IMR-90 (cell line): ENCODE measurements at regions not wholly inside any gene's neighbourhood (a gene's known extent, or its start where the extent isn't known, plus 50 kb on each side); places are given as distances from the start of the nearest gene placed in this dataset.

Experiments used
- ATAC-seq: fragments of 200-7000 bp; cut with Tn5 transposase; 2 replicates; pipeline ENCODE4 v1.9.1; 2020; ENCODE audit warnings: low read depth, mild to moderate bottlenecking, moderate library complexity
- BruUV-seq: library from RNA; stranded (reverse); fragments of 400-500 nt; replicated peaks from 2 replicates; lab custom pipeline; 2021; lab: Mats Ljungman, UMichigan
- CTCF ChIA-PET: fragments of 300-600 bp; formaldehyde crosslinking; extraction: SDS; loops from one replicate; lab custom pipeline; 2021; ENCODE audit warnings: antibody characterized with exemption; lab: Yijun Ruan, JAX
- POLR2A ChIA-PET: fragments of 300-600 bp; sonication (Branson Sonifier 250); formaldehyde crosslinking; loops from one replicate; lab custom pipeline; 2022; ENCODE audit warnings: antibody characterized with exemption; ENCODE audit not compliant: unreplicated experiment; lab: Charles Lee
- DNase-seq: peaks from one replicate; pipeline ENCODE4 v3.0.0; 2013
- H2AFZ ChIP-seq: replicated peaks from 2 replicates; pipeline ENCODE3; 2013; ENCODE audit warnings: low read length, mild to moderate bottlenecking; ENCODE audit not compliant: poor library complexity
- H2AK5ac ChIP-seq: 2 replicates; pipeline ENCODE4 v1.6.1; 2013; ENCODE audit warnings: low read depth, low read length, inconsistent platforms
- H2AK9ac ChIP-seq: replicated peaks from 2 replicates; pipeline ENCODE3; 2013; ENCODE audit warnings: mild to moderate bottlenecking, low read depth, low read length, moderate library complexity; ENCODE audit not compliant: poor library complexity
- H2BK120ac ChIP-seq: 2 replicates; pipeline ENCODE4 v1.6.1; 2013; ENCODE audit warnings: low read depth, low read length, inconsistent platforms
- H2BK15ac ChIP-seq: 3 replicates; pipeline ENCODE4 v1.6.1; 2013; ENCODE audit warnings: low read depth, low read length, inconsistent platforms
- H2BK20ac ChIP-seq: 2 replicates; pipeline ENCODE4 v1.6.1; 2013; ENCODE audit warnings: low read depth, mild to moderate bottlenecking, inconsistent platforms, low read length, moderate library complexity
- H2BK5ac ChIP-seq: 2 replicates; pipeline ENCODE4 v1.6.1; 2013; ENCODE audit warnings: mild to moderate bottlenecking, low read depth, low read length, inconsistent platforms; ENCODE audit not compliant: poor library complexity, severe bottlenecking
- H3K14ac ChIP-seq: replicated peaks from 2 replicates; pipeline ENCODE4 v1.6.1; 2013; ENCODE audit warnings: low read depth, low read length, inconsistent platforms
- H3K18ac ChIP-seq: 2 replicates; pipeline ENCODE4 v1.6.1; 2013; ENCODE audit warnings: low read depth, low read length, control low read depth
- H3K23ac ChIP-seq: 2 replicates; pipeline ENCODE4 v1.6.1; 2013; ENCODE audit warnings: low read depth, low read length, inconsistent platforms
- H3K27ac ChIP-seq: 2 replicates; pipeline ENCODE4 v1.5.1; 2013; ENCODE audit warnings: mild to moderate bottlenecking, control low read depth, low read length; ENCODE audit not compliant: insufficient read depth
- H3K27me3 ChIP-seq: 2 replicates; pipeline ENCODE4 v1.6.1; 2013; ENCODE audit warnings: low read length; ENCODE audit not compliant: control insufficient read depth, insufficient read depth
- H3K36me3 ChIP-seq: 2 replicates; pipeline ENCODE4 v1.6.1; 2013; ENCODE audit warnings: low read length, mixed read lengths; ENCODE audit not compliant: control insufficient read depth, insufficient read depth
- H3K4ac ChIP-seq: 2 replicates; pipeline ENCODE4 v1.6.1; 2013; ENCODE audit warnings: low read depth, low read length, inconsistent platforms
- H3K4me1 ChIP-seq: 2 replicates; pipeline ENCODE4 v1.6.1; 2013; ENCODE audit warnings: low read length, mixed read lengths; ENCODE audit not compliant: control insufficient read depth, insufficient read depth
- H3K4me2 ChIP-seq: 2 replicates; pipeline ENCODE4 v1.6.1; 2013; ENCODE audit warnings: low read depth, mild to moderate bottlenecking, control low read depth, low read length, moderate library complexity
- H3K4me3 ChIP-seq: 2 replicates; pipeline ENCODE4 v1.5.1; 2013; ENCODE audit warnings: low read depth, mild to moderate bottlenecking, control low read depth, low read length, moderate library complexity; ENCODE audit not compliant: insufficient read depth
- H3K56ac ChIP-seq: 2 replicates; pipeline ENCODE4 v1.6.1; 2013; ENCODE audit warnings: low read length, inconsistent platforms; ENCODE audit not compliant: insufficient read depth; ENCODE audit errors: extremely low read depth
- H3K79me1 ChIP-seq, 2 experiments: 2 replicates each; pipeline ENCODE4 v1.6.1; 2013; ENCODE audit warnings: low read length in 2 of 2, inconsistent platforms in 1 of 2, low read depth in 1 of 2
- H3K9ac ChIP-seq: 2 replicates; pipeline ENCODE4 v1.6.1; 2013; ENCODE audit warnings: low read depth, low read length, control low read depth
- H3K9me1 ChIP-seq: 2 replicates; pipeline ENCODE4 v1.6.1; 2013; ENCODE audit warnings: low read length, inconsistent platforms; ENCODE audit not compliant: insufficient read depth
- H3K9me3 ChIP-seq: 2 replicates; pipeline ENCODE4 v1.6.1; 2013; ENCODE audit warnings: low read length; ENCODE audit not compliant: control insufficient read depth, insufficient read depth
- H4K20me1 ChIP-seq: 2 replicates; pipeline ENCODE4 v1.6.1; 2013; ENCODE audit warnings: low read length, inconsistent platforms; ENCODE audit not compliant: insufficient read depth
- H4K5ac ChIP-seq: 2 replicates; pipeline ENCODE4 v1.6.1; 2013; ENCODE audit warnings: mild to moderate bottlenecking, low read depth, low read length, control low read depth
- H4K8ac ChIP-seq, 2 experiments: 2 replicates each; pipeline ENCODE4 v1.6.1; 2013; ENCODE audit warnings: low read depth in 2 of 2, low read length in 2 of 2, control low read depth in 1 of 2, inconsistent platforms in 1 of 2
- H4K91ac ChIP-seq: 2 replicates; pipeline ENCODE4 v1.6.1; 2013; ENCODE audit warnings: low read depth, low read length, inconsistent platforms; ENCODE audit not compliant: insufficient read depth
- CEBPB ChIP-seq: IDR thresholded peaks from 2 replicates; pipeline ENCODE4 v1.6.1; 2012; ENCODE audit warnings: low read depth, low read length, improper control_type of control experiment
- CHD1 ChIP-seq: IDR thresholded peaks from 2 replicates; pipeline ENCODE4 v1.6.1; 2012; ENCODE audit warnings: low read depth, low read length, improper control_type of control experiment
- MAFK ChIP-seq: IDR thresholded peaks from 2 replicates; pipeline ENCODE4 v1.6.1; 2012; ENCODE audit warnings: low read depth, low read length, improper control_type of control experiment
- NFE2L2 ChIP-seq: fragments of 150-350 bp; IDR thresholded peaks from 2 replicates; pipeline ENCODE4 v1.6.1; 2016; ENCODE audit warnings: low read depth, mild to moderate bottlenecking, low read length
- RAD21 ChIP-seq: IDR thresholded peaks from 2 replicates; pipeline ENCODE4 v1.6.1; 2012; ENCODE audit warnings: low read length, improper control_type of control experiment
- RCOR1 ChIP-seq: IDR thresholded peaks from 2 replicates; pipeline ENCODE4 v1.6.1; 2012; ENCODE audit warnings: mild to moderate bottlenecking, low read length, improper control_type of control experiment; ENCODE audit not compliant: insufficient replicate concordance
- RFX5 ChIP-seq: IDR thresholded peaks from 2 replicates; pipeline ENCODE4 v1.8.0; 2012; ENCODE audit warnings: low read depth, mild to moderate bottlenecking, low read length, moderate library complexity
- SMC3 ChIP-seq: fragments of 150-350 bp; IDR thresholded peaks from 2 replicates; pipeline ENCODE4 v1.6.1; 2016; ENCODE audit warnings: low read depth, mild to moderate bottlenecking, antibody characterized with exemption, low read length, moderate library complexity
- WGBS, 2 experiments: methylation state at CpG; one replicate each; pipeline versions ENCODE4 v1.1.5 to v1.1.7; 2013; ENCODE audit warnings: missing lambda C conversion rate in 2 of 2; ENCODE audit not compliant: insufficient read length in 1 of 2; ENCODE audit errors: extremely low coverage in 2 of 2; 5-methylcytosine and 5-hydroxymethylcytosine counted together
- dilution Hi-C: fragments of 300-500 bp; cut with HindIII; formaldehyde crosslinking; loops from one replicate; pipeline ENCODE4 v1.14.3; 2018; ENCODE audit warnings: low sequenced_read_pairs; ENCODE audit not compliant: unreplicated experiment
- in situ Hi-C: fragments of 300-500 bp; cut with MboI; formaldehyde crosslinking; loops from 3 replicates; pipeline ENCODE4 v1.14.3; 2019; ENCODE audit warnings: low sequenced_read_pairs, inconsistent platforms, mixed read lengths
- intact Hi-C: fragments of 100-400 bp; cut with micrococcal nuclease; formaldehyde crosslinking; loops from 2 replicates; pipeline ENCODE4 v1.10.0; 2022
- TF ChIP-seq, protein P1 (sequence below): fragments of 150-350 bp; IDR thresholded peaks from 2 replicates; pipeline ENCODE4 v1.6.1; 2017; ENCODE audit warnings: mild to moderate bottlenecking, antibody characterized with exemption, low read length, low read depth

DNA sequence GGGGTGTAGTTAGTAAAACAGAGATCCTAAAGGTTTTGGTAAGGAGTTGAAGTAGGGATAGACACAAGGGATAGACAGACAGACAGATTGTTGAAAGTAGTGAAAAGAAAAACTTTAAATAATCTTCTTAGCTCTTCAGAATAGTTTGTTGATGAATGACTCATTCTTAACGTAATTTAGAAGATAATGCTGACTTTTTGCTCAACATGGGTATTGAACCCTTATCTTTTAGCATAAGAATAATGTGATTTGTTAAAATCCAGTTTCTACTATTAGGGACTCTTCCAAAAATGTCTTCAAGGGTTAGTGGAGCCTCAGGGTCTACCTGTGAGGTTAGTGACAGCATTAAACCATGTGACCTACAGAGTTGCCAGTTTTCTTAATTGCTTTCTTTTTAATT lies 411.2 kb downstream of the ETV1 start:
- no peaks in the 10 kb centered on the region for H4K20me1 ChIP-seq
- dilution Hi-C loops: no loop called here
- no peaks in the 10 kb centered on the region for H3K9me1 ChIP-seq
- no peak overlapping the region for H3K56ac ChIP-seq
- H4K5ac ChIP-seq: no peak overlapping the region
- H3K4me3 ChIP-seq: no peak overlapping the region
- no peak overlapping the region for H3K4me2 ChIP-seq
- H3K27me3 ChIP-seq: no peaks in the 10 kb centered on the region
- no peaks in the 10 kb centered on the region for H3K9me3 ChIP-seq
- intact Hi-C loops: no loop called here
- 0 out of 2 replicates have a peak, but pooled peaks have one; percentile 17 for ATAC-seq
- CTCF ChIA-PET: interaction anchor here (1.7 kb wide), 1 partner anchor 10 kb away, joined by 3 read pairs; no protein-coding TSS in a partner anchor
- in situ Hi-C loops: no loop called here
- H3K23ac ChIP-seq: no peak overlapping the region
- H3K36me3 ChIP-seq: no peaks in the 10 kb centered on the region
- no peak overlapping the region for H3K9ac ChIP-seq
- no peak overlapping the region for H2BK120ac ChIP-seq
- no peak overlapping the region for H2BK15ac ChIP-seq
- no peak overlapping the region for H3K18ac ChIP-seq
- no peak overlapping the region for H2AK9ac ChIP-seq
- BruUV-seq: no TSS peak
- no peaks in the 10 kb centered on the region for H3K4me1 ChIP-seq
- POLR2A ChIA-PET: no interaction called here
- no peak overlapping the region for H3K14ac ChIP-seq
- H4K91ac ChIP-seq: no peak overlapping the region
- no CpG with 5 or more reads among the region's 1 CpG for whole genome bisulfite sequencing, 2 experiments
- H3K4ac ChIP-seq: no peak overlapping the region
- H3K79me1 ChIP-seq: no peaks in the 10 kb centered on the region
- H2AK5ac ChIP-seq: no peak overlapping the region
- TF ChIP-seq NFE2L2 (no peak), MAFK (no peak), CEBPB (no peak), SMC3 (no peak), RFX5 (no peak), RCOR1 (no peak), CHD1 (no peak), RAD21 (no peak)
- TF ChIP-seq, protein P1, sequence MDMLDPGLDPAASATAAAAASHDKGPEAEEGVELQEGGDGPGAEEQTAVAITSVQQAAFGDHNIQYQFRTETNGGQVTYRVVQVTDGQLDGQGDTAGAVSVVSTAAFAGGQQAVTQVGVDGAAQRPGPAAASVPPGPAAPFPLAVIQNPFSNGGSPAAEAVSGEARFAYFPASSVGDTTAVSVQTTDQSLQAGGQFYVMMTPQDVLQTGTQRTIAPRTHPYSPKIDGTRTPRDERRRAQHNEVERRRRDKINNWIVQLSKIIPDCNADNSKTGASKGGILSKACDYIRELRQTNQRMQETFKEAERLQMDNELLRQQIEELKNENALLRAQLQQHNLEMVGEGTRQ: no peak
- no peak overlapping the region for H4K8ac ChIP-seq
- no peak overlapping the region for H2BK5ac ChIP-seq
- no peak overlapping the region for H2BK20ac ChIP-seq
- DNase-seq: no peak
- no peak overlapping the region for H2AFZ ChIP-seq
- no peak overlapping the region for H3K27ac ChIP-seq
